Loucy (cell line): ENCODE measurements at regions not wholly inside any gene's neighbourhood (a gene's known extent, or its start where the extent isn't known, plus 50 kb on each side); places are given as distances from the start of the nearest gene placed in this dataset.
"Not testable (repeated sequence)": the region's sequence is repeated elsewhere in the genome, so short reads cannot be mapped to it uniquely, and the experiment has no call there.

Source experiments
- CTCF ChIP-seq: fragments of 200-600 bp; sonication (generic); conservative IDR thresholded peaks from 2 replicates; pipeline ENCODE4 v1.5.1; 2014; ENCODE audit warnings: mild to moderate bottlenecking, antibody characterized with exemption, low read length
- EZH2phosphoT487 ChIP-seq: fragments of 200-600 bp; IDR thresholded peaks from 2 replicates; pipeline ENCODE4 v1.6.1; 2018; ENCODE audit warnings: antibody characterized with exemption, mild to moderate bottlenecking, moderate library complexity, borderline replicate concordance

GRCh38 chr16:15218856-15219500 lies 124.9 kb upstream of the RRN3 start:
- not testable (repeated sequence) for TF ChIP-seq CTCF, EZH2phosphoT487
